ENCODE measurements at regions not wholly inside any gene's neighbourhood (a gene's known extent, or its start where the extent isn't known, plus 50 kb on each side); places are given as distances from the start of the nearest gene placed in this dataset.

DNA sequence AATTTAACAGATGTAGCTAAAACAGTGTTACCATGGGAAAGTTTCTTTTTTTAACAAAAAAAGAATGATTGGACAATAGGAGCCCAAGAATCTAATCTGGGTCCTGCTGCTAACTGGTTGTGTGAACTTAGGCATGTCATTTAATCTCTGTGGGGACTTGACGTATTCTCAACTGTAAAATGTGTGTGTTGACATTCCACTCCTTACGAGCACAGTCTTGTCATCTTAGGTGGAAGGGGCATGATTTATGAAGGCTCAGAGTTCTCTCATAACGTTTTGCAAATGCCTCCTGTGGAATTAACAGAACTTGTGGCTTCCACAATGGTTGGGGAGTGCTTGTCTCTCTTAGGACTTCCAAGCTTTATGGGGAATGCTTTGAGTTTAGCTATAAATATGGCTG, 125.9 kb upstream of the SATB2 start:
- TF ChIP-seq, protein P1, sequence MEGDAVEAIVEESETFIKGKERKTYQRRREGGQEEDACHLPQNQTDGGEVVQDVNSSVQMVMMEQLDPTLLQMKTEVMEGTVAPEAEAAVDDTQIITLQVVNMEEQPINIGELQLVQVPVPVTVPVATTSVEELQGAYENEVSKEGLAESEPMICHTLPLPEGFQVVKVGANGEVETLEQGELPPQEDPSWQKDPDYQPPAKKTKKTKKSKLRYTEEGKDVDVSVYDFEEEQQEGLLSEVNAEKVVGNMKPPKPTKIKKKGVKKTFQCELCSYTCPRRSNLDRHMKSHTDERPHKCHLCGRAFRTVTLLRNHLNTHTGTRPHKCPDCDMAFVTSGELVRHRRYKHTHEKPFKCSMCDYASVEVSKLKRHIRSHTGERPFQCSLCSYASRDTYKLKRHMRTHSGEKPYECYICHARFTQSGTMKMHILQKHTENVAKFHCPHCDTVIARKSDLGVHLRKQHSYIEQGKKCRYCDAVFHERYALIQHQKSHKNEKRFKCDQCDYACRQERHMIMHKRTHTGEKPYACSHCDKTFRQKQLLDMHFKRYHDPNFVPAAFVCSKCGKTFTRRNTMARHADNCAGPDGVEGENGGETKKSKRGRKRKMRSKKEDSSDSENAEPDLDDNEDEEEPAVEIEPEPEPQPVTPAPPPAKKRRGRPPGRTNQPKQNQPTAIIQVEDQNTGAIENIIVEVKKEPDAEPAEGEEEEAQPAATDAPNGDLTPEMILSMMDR (IDR thresholded peaks at IDR 0.05; ENCODE audit: insufficient read depth, low read length, poor library complexity, severe bottlenecking), result no peak
- TF ChIP-seq EZH2phosphoT487 (conservative IDR thresholded peaks at IDR 0.05; ENCODE audit: low read length), result no peak

Measured in SU-DHL-6 (cell line).